SK-N-SH (cell line): ENCODE measurements at regions not wholly inside any gene's neighbourhood (a gene's known extent, or its start where the extent isn't known, plus 50 kb on each side); places are given as distances from the start of the nearest gene placed in this dataset.

Experiments
- CTCF ChIA-PET: fragments of 300-600, 350-600 bp; formaldehyde crosslinking; extraction: SDS; loops from one replicate; lab custom pipeline; 2021; lab: Yijun Ruan, JAX
- POLR2A ChIA-PET: fragments of 350-600 bp; sonication (Branson Sonifier 250); formaldehyde crosslinking; extraction: SDS; loops from one replicate; lab custom pipeline; 2020; ENCODE audit warnings: antibody characterized with exemption, inconsistent platforms; lab: Yijun Ruan, JAX
- DNase-seq: peaks from one replicate; pipeline ENCODE4 v3.0.0; 2012
- H2AFZ ChIP-seq: fragments of 200-600 bp; sonication (generic); 2 replicates; pipeline ENCODE4 v1.8.1; 2016; ENCODE audit warnings: antibody characterized with exemption, mild to moderate bottlenecking, low read depth
- H3F3A ChIP-seq: fragments of 200-600 bp; sonication (generic); replicated peaks from 2 replicates; pipeline ENCODE3; 2016; ENCODE audit warnings: antibody characterized with exemption, mild to moderate bottlenecking; ENCODE audit not compliant: insufficient read depth
- H3K27ac ChIP-seq, 2 experiments: fragments of 200-500 bp in 1 of 2; fragments of 200-600 bp in 1 of 2; sonication (Bioruptor generic) in 1 of 2; sonication (generic), shearing (Covaris generic) in 1 of 2; 2 replicates each; pipeline versions ENCODE4 v1.5.1 to v1.6.1; 2014 to 2016; ENCODE audit warnings: low read depth in 2 of 2, inconsistent platforms in 1 of 2, low read length in 1 of 2, mild to moderate bottlenecking in 1 of 2, mixed read lengths in 1 of 2
- H3K27me3 ChIP-seq: fragments of 200-600 bp; sonication (generic), shearing (Covaris generic); 2 replicates; pipeline ENCODE4 v1.6.1; 2016; ENCODE audit warnings: mixed run types; ENCODE audit not compliant: insufficient read depth
- H3K36me3 ChIP-seq, 2 experiments: fragments of 200-500 bp in 1 of 2; fragments of 200-600 bp in 1 of 2; sonication (Bioruptor generic) in 1 of 2; sonication (generic) in 1 of 2; replicated peaks in 1 of 2; 2 replicates each; pipeline versions ENCODE3 to v1.5.1; 2014 to 2016; ENCODE audit warnings: low read length in 1 of 2, mild to moderate bottlenecking in 1 of 2; ENCODE audit not compliant: insufficient read depth in 2 of 2, control insufficient read depth in 1 of 2
- H3K4me1 ChIP-seq, 2 experiments: fragments of 200-500 bp in 1 of 2; fragments of 200-600 bp in 1 of 2; sonication (Bioruptor generic) in 1 of 2; sonication (generic), shearing (Covaris generic) in 1 of 2; 2 replicates each; pipeline versions ENCODE4 v1.5.1 to v1.6.1; 2014 to 2016; ENCODE audit warnings: low read depth in 1 of 2, low read length in 1 of 2, mixed run types in 1 of 2; ENCODE audit not compliant: insufficient read depth in 2 of 2, control insufficient read depth in 1 of 2
- H3K4me2 ChIP-seq: fragments of 200-600 bp; sonication (generic), shearing (Covaris generic); 2 replicates; pipeline ENCODE4 v1.6.1; 2017; ENCODE audit warnings: mixed run types
- H3K4me3 ChIP-seq, 2 experiments: fragments of 200-500 bp in 1 of 2; fragments of 200-600 bp in 1 of 2; sonication (Bioruptor generic) in 1 of 2; sonication (generic), shearing (Covaris generic) in 1 of 2; 2 replicates each; pipeline versions ENCODE4 v1.5.1 to v1.8.1; 2014 to 2016; ENCODE audit warnings: low read depth in 2 of 2, inconsistent platforms in 1 of 2, low read length in 1 of 2, mild to moderate bottlenecking in 1 of 2, mixed read lengths in 1 of 2, moderate library complexity in 1 of 2
- H3K79me2 ChIP-seq: fragments of 200-600 bp; sonication (generic); 2 replicates; pipeline ENCODE4 v1.8.1; 2017; ENCODE audit warnings: mild to moderate bottlenecking; ENCODE audit not compliant: insufficient read depth
- H3K9ac ChIP-seq: fragments of 200-600 bp; sonication (generic); 2 replicates; pipeline ENCODE4 v1.6.1; 2017; ENCODE audit warnings: mixed run types
- H3K9me2 ChIP-seq: fragments of 200-600 bp; sonication (generic); 2 replicates; pipeline ENCODE4 v1.6.1; 2017; ENCODE audit warnings: mixed run types
- H3K9me3 ChIP-seq: fragments of 200-600 bp; sonication (generic); 2 replicates; pipeline ENCODE4 v1.6.1; 2017; ENCODE audit warnings: mixed run types, mild to moderate bottlenecking, moderate library complexity
- H4K20me1 ChIP-seq: fragments of 200-600 bp; sonication (generic); 2 replicates; pipeline ENCODE4 v1.6.1; 2017; ENCODE audit warnings: mild to moderate bottlenecking, mixed run types; ENCODE audit not compliant: insufficient read depth
- CHD2 ChIP-seq: fragments of 150-350 bp; IDR thresholded peaks from 2 replicates; pipeline ENCODE4 v1.6.1; 2018; ENCODE audit warnings: low read length; ENCODE audit not compliant: partially characterized antibody
- ELF1 ChIP-seq: IDR thresholded peaks from 2 replicates; pipeline ENCODE4 v1.4.0; 2012
- EP300 ChIP-seq, 2 experiments: IDR thresholded peaks; 2 replicates each; pipeline versions ENCODE4 v1.4.0 to v1.6.1; 2012; ENCODE audit warnings: borderline replicate concordance in 1 of 2, low read depth in 1 of 2, low read length in 1 of 2
- FOXJ3 ChIP-seq: sonication (generic); formaldehyde crosslinking; IDR thresholded peaks from 2 replicates; pipeline ENCODE4 v1.5.1; 2020; ENCODE audit warnings: mild to moderate bottlenecking, missing genetic modification reagents
- FOXM1 ChIP-seq: IDR thresholded peaks from 2 replicates; pipeline ENCODE4 v1.4.0; 2012; ENCODE audit warnings: low read depth, mild to moderate bottlenecking
- GABPA ChIP-seq: IDR thresholded peaks from 2 replicates; pipeline ENCODE4 v1.4.0; 2012; ENCODE audit warnings: low read depth, mild to moderate bottlenecking
- JUND ChIP-seq: IDR thresholded peaks from 2 replicates; pipeline ENCODE4 v1.4.0; 2012
- MXI1 ChIP-seq: IDR thresholded peaks from 2 replicates; pipeline ENCODE4 v1.6.1; 2012; ENCODE audit warnings: mild to moderate bottlenecking, low read depth, low read length, improper control_type of control experiment
- NRF1 ChIP-seq: IDR thresholded peaks from 2 replicates; pipeline ENCODE4 v1.6.1; 2012; ENCODE audit warnings: low read depth, mild to moderate bottlenecking, low read length
- POLR2AphosphoS5 ChIP-seq: IDR thresholded peaks from 2 replicates; pipeline ENCODE4 v1.6.1; 2012; ENCODE audit warnings: low read depth, low read length
- RAD21 ChIP-seq: IDR thresholded peaks from 2 replicates; pipeline ENCODE4 v1.6.1; 2012; ENCODE audit warnings: mild to moderate bottlenecking, low read length
- RCOR1 ChIP-seq: fragments of 150-350 bp; IDR thresholded peaks from 2 replicates; pipeline ENCODE4 v1.6.1; 2017; ENCODE audit warnings: antibody characterized with exemption, low read length
- RFX5 ChIP-seq: IDR thresholded peaks from 2 replicates; pipeline ENCODE4 v1.6.1; 2012; ENCODE audit warnings: mild to moderate bottlenecking, improper control_type of control experiment, low read length
- RXRA ChIP-seq: IDR thresholded peaks from 2 replicates; pipeline ENCODE4 v1.4.0; 2012; ENCODE audit warnings: low read depth, mild to moderate bottlenecking, borderline replicate concordance
- SMC3 ChIP-seq: IDR thresholded peaks from 2 replicates; pipeline ENCODE4 v1.6.1; 2012; ENCODE audit warnings: low read depth, low read length, improper control_type of control experiment
- TAF1 ChIP-seq: IDR thresholded peaks from 2 replicates; pipeline ENCODE4 v1.6.1; 2012; ENCODE audit warnings: low read depth, mild to moderate bottlenecking, low read length, moderate library complexity, borderline replicate concordance
- TEAD4 ChIP-seq: IDR thresholded peaks from 2 replicates; pipeline ENCODE4 v1.4.0; 2012; ENCODE audit warnings: mild to moderate bottlenecking, borderline replicate concordance; ENCODE audit not compliant: insufficient read depth
- WGBS: methylation state at CpG from one replicate; pipeline ENCODE4 v1.1.6; 2017; ENCODE audit warnings: low lambda C conversion rate; 5-methylcytosine and 5-hydroxymethylcytosine counted together
- TF ChIP-seq, protein P1 (sequence below): IDR thresholded peaks from 2 replicates; pipeline ENCODE4 v1.4.0; 2012; ENCODE audit warnings: low read depth, borderline replicate concordance
- TF ChIP-seq, protein P2 (sequence below): IDR thresholded peaks from 2 replicates; pipeline ENCODE4 v1.4.0; 2012; ENCODE audit warnings: low read depth

DNA sequence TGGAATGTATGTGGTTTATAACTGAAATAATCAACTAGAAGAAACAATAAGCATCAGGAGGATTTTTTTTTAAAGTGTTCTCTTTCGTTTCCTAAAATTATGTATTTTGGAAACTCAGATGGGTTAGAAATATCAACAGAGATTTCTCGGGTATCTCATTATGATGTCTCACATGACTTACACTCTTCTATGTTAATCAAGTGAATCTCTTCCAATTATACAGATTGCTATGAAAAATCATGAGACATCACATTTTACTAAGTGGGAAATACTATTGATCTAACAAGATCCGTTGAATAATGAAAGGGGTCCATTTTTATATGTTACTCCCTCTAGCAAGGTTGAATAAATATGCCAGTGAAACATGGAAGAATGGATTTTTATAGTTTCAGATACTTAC lies 54.7 kb upstream of the NRIP1 start:
- no peaks in the 10 kb centered on the region for H3F3A ChIP-seq
- H3K4me3 ChIP-seq: no peak overlapping the region
- no peak overlapping the region for H3K9ac ChIP-seq
- no peak overlapping the region for H3K27ac ChIP-seq
- H3K79me2 ChIP-seq: no peaks in the 10 kb centered on the region
- H2AFZ ChIP-seq: no peak overlapping the region
- no peak overlapping the region for H3K4me2 ChIP-seq
- ChIA-PET POLR2A (no interaction called here), CTCF (no interaction called here)
- WGBS: 13% methylated on average over 3 of the region's 3 CpGs
- no peaks in the 10 kb centered on the region for H3K4me1 ChIP-seq
- TF ChIP-seq RXRA: no peak
- TF ChIP-seq, protein P1, sequence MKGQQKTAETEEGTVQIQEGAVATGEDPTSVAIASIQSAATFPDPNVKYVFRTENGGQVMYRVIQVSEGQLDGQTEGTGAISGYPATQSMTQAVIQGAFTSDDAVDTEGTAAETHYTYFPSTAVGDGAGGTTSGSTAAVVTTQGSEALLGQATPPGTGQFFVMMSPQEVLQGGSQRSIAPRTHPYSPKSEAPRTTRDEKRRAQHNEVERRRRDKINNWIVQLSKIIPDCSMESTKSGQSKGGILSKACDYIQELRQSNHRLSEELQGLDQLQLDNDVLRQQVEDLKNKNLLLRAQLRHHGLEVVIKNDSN: no peak
- no peak for TF ChIP-seq RCOR1
- no peak for TF ChIP-seq SMC3
- TF ChIP-seq MXI1: no peak
- no peak for TF ChIP-seq NRF1
- TF ChIP-seq RAD21: no peak
- TF ChIP-seq ELF1: no peak
- TF ChIP-seq TEAD4: no peak
- TF ChIP-seq JUND: no peak
- TF ChIP-seq, protein P2, sequence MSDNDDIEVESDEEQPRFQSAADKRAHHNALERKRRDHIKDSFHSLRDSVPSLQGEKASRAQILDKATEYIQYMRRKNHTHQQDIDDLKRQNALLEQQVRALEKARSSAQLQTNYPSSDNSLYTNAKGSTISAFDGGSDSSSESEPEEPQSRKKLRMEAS: no peak
- no peak for TF ChIP-seq EP300 (IDR thresholded peaks at IDR 0.05; ENCODE audit: borderline replicate concordance in 1 of 2, low read depth in 1 of 2, low read length in 1 of 2)
- no peak for TF ChIP-seq FOXJ3 (CRISPR knock-in tag)
- no peak for TF ChIP-seq GABPA
- TF ChIP-seq RFX5: no peak
- no peak for TF ChIP-seq TAF1
- no peak for TF ChIP-seq POLR2AphosphoS5
- TF ChIP-seq CHD2: no peak
- DNase-seq: no peak
- H3K36me3 ChIP-seq: no peaks in the 10 kb centered on the region
- no peaks in the 10 kb centered on the region for H3K9me3 ChIP-seq
- no peaks in the 10 kb centered on the region; the same call in 1 of the 2 replicates for H3K27me3 ChIP-seq
- H4K20me1 ChIP-seq: no peaks in the 10 kb centered on the region
- H3K9me2 ChIP-seq: no peaks in the 10 kb centered on the region

DNA sequence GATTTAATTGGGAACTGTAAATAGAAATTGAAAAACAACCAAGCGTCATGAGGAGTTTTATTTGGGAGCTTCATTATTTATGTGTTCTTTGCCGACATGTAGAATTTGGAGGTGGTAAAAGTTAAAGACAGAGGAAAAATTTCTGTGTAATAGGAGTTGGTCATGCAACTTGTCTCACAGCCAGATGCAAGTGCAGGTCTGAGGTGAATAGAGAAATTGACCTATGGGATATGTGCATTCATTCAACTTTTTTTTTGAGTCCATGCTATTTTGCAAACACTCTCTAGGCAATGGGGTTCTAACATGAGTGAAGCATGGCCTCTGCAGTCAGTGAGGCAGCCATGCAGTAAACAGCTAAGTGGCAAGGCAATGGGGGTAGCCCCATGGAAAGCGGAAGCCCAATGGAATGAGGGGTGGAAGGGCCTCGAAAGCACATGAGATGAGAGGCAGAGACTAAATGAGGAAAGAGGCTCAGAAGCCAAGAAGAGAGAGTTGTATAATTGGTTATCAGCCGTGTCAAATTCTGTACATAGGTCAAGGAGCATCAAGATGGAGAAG lies 56.4 kb upstream of the NRIP1 start:
- ChIA-PET CTCF (no interaction called here), POLR2A (no interaction called here)
- Histone ChIP-seq H2AFZ (no peak overlapping the region), H3K9me3 (no peaks in the 10 kb centered on the region), H3K4me1 (no peaks in the 10 kb centered on the region), H3K9me2 (no peaks in the 10 kb centered on the region), H3K4me2 (no peak overlapping the region), H3K9ac (no peak overlapping the region), H3K27ac (no peak overlapping the region), H3F3A (no peaks in the 10 kb centered on the region), H3K4me3 (no peak overlapping the region), H3K36me3 (no peaks in the 10 kb centered on the region), H3K27me3 (no peaks in the 10 kb centered on the region; the same call in 1 of the 2 replicates), H4K20me1 (no peaks in the 10 kb centered on the region), H3K79me2 (no peaks in the 10 kb centered on the region)
- WGBS: 7% methylated on average over 5 of the region's 5 CpGs
- TF ChIP-seq RFX5: no peak
- TF ChIP-seq RAD21: no peak
- no peak for TF ChIP-seq SMC3
- no peak for TF ChIP-seq FOXM1
- no peak for TF ChIP-seq RXRA
- DNase-seq: no peak
